Ishikawa (cell line): ENCODE measurements at regions not wholly inside any gene's neighbourhood (a gene's known extent, or its start where the extent isn't known, plus 50 kb on each side); places are given as distances from the start of the nearest gene placed in this dataset.

Experiments
- CEBPB ChIP-seq: IDR thresholded peaks from 2 replicates; pipeline ENCODE4 v1.6.1; 2012
- CREB1 ChIP-seq: IDR thresholded peaks from 2 replicates; pipeline ENCODE4 v1.6.1; 2012; ENCODE audit warnings: low read depth
- EGR1 ChIP-seq: IDR thresholded peaks from 2 replicates; pipeline ENCODE4 v1.6.1; 2012
- EP300 ChIP-seq: IDR thresholded peaks from 2 replicates; pipeline ENCODE4 v1.6.1; 2012; ENCODE audit warnings: borderline replicate concordance
- FOXM1 ChIP-seq: IDR thresholded peaks from 2 replicates; pipeline ENCODE4 v1.6.1; 2012; ENCODE audit warnings: low read depth, borderline replicate concordance
- MAX ChIP-seq: IDR thresholded peaks from 2 replicates; pipeline ENCODE4 v1.6.1; 2012
- NFIC ChIP-seq: IDR thresholded peaks from 2 replicates; pipeline ENCODE4 v1.6.1; 2012
- RAD21 ChIP-seq: IDR thresholded peaks from 2 replicates; pipeline ENCODE4 v1.6.1; 2012; ENCODE audit warnings: low read depth
- REST ChIP-seq: IDR thresholded peaks from 2 replicates; pipeline ENCODE4 v1.6.1; 2012; ENCODE audit warnings: low read depth, mild to moderate bottlenecking
- TCF12 ChIP-seq: IDR thresholded peaks from 2 replicates; pipeline ENCODE4 v1.6.1; 2012; ENCODE audit warnings: low read depth
- TEAD4 ChIP-seq: IDR thresholded peaks from 2 replicates; pipeline ENCODE4 v1.6.1; 2012
- USF1 ChIP-seq: IDR thresholded peaks from 2 replicates; pipeline ENCODE4 v1.6.1; 2012
- YY1 ChIP-seq: IDR thresholded peaks from 2 replicates; pipeline ENCODE4 v1.6.1; 2012; ENCODE audit warnings: low read depth
- ZBTB7A ChIP-seq: IDR thresholded peaks from 2 replicates; pipeline ENCODE4 v1.6.1; 2012; ENCODE audit warnings: low read depth

- no peak for TF ChIP-seq EP300
- no peak for TF ChIP-seq CEBPB
- no peak for TF ChIP-seq REST
- TF ChIP-seq CREB1 = no peak
- no peak for TF ChIP-seq MAX
- no peak for TF ChIP-seq RAD21
- no peak for TF ChIP-seq USF1
- no peak for TF ChIP-seq EGR1
- TF ChIP-seq ZBTB7A = no peak
- no peak for TF ChIP-seq TCF12
- no peak for TF ChIP-seq TEAD4
- no peak for TF ChIP-seq FOXM1
- TF ChIP-seq NFIC = no peak
- TF ChIP-seq YY1 = no peak
Observed at GRCh38 chr13:81319351-81319750, 978.4 kb upstream of the SPRY2 start.

GRCh38 chr13:81318231-81319019, 977.5 kb upstream of the SPRY2 start:
- TF ChIP-seq REST (no peak), TCF12 (no peak)

- TF ChIP-seq FOXM1 (no peak), USF1 (no peak), CEBPB (no peak), EGR1 (no peak), RAD21 (no peak), TEAD4 (no peak), EP300 (no peak), TCF12 (no peak), MAX (no peak), CREB1 (no peak)
Observed at GRCh38 chr13:81314461-81314860, 973.5 kb upstream of the SPRY2 start.

- TF ChIP-seq USF1 = no peak
- TF ChIP-seq CEBPB = no peak
- no peak for TF ChIP-seq ZBTB7A
- no peak for TF ChIP-seq NFIC
Observed at GRCh38 chr13:81305928-81306327, 965.0 kb upstream of the SPRY2 start.

- TF ChIP-seq TEAD4 (no peak), USF1 (no peak)
Observed at GRCh38 chr13:81304121-81304659, 963.3 kb upstream of the SPRY2 start.

- TF ChIP-seq RAD21 = no peak
- no peak for TF ChIP-seq ZBTB7A
- TF ChIP-seq CREB1 = no peak
- no peak for TF ChIP-seq CEBPB
- no peak for TF ChIP-seq YY1
- no peak for TF ChIP-seq EP300
- TF ChIP-seq REST = no peak
- no peak for TF ChIP-seq FOXM1
- TF ChIP-seq USF1 = no peak
- no peak for TF ChIP-seq MAX
Observed at GRCh38 chr13:81302677-81303076, 961.8 kb upstream of the SPRY2 start.
